Left colon (tissue), 2 donors: ENCODE measurements at regions not wholly inside any gene's neighbourhood (a gene's known extent, or its start where the extent isn't known, plus 50 kb on each side); places are given as distances from the start of the nearest gene placed in this dataset.
A peak's percentile ranks its signal among the peaks of the same experiment; 100 is the strongest.

Source experiments
- ATAC-seq: fragments of 200-7000 bp; cut with Tn5 transposase; one replicate; pipeline ENCODE4 v1.9.1; 2020; ENCODE audit warnings: mild to moderate bottlenecking, moderate library complexity
- DNase-seq, 2 donors: peaks; one replicate each; pipeline ENCODE4 v3.0.0-alpha.2; 2020
- intact Hi-C, 2 donors: fragments of 100-400 bp; cut with DNase I in 1 of 2; cut with micrococcal nuclease in 1 of 2; formaldehyde crosslinking; loops; one replicate each; pipeline versions ENCODE4 v1.11.2 to v1.14.0; 2022; cut with DNase I, micrococcal nuclease
- donor health status: DM: no; HTN: no; CAD: no.
- donor health status: DM: yes; HTN: yes; CAD: no.

DNA sequence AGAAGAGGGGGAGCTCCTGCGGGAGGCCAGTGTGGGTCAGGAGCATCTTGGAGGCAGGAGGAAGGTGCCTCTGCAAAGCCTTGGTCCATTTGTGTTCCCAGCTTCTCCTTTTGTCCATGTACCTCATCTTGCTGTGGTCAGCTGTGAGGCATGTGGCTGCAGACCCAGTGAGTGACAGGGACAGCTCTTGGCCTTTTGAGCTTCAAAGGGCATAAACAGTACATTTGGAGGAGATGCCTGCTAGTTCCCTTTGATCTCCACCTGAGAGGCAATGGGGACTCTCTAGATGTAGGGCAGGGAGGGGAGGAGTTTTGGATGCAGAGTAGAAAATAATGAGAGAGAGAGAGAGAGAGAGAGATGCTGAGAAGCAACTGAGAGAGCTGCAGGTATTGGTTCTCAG lies 270.0 kb downstream of the TLE3 start:
- intact Hi-C loops = no loop called here
- ATAC-seq (no peak), DNase-seq (no peak)

- DNase-seq (no peak), ATAC-seq (no peak)
- intact Hi-C loops = no loop called here
Observed at GRCh38 chr15:69828181-69828828, 269.4 kb downstream of the TLE3 start.

DNA sequence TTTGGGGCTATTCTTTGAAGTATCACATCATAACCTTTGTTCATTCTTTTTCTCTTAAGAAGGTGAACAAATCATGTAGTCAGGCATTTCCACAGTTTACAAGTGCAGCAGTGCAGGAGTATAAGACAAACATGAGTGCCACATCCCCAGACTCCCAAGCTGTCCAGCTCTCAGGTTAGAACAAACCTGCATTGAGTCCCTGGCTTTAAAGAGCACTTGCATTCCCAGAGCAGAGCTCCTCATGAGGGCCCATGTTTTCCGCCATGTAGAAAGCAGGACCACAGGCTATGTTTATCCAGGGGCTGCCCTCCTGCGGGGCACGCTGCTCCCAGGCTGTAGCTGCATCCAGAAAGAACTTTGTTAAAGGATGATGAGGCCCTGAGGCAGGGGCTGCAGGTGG lies 267.7 kb downstream of the TLE3 start:
- intact Hi-C loops = no loop called here

DNA sequence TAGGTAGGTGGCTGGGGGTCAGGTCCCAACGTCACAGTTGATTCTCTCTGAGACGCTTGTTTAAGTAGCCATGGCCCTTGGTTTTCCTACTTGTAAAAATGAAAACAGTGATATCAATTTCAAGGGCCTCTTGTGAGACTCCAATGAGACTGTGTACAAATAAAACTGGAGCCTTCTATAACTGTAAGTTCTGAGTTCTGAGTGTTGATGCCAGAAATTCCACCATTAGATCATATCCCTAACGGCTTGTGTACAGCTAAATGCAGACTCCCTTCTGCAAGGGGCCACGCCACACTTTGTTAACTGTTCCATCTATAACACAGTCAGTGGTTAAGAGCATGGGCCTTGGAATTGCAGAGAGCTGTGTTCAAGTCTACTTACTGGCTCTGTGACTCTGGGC lies 267.3 kb downstream of the TLE3 start:
- no peak for ATAC-seq
- intact Hi-C loops = no loop called here
- no peak for DNase-seq

More for the DNA sequence above, 267.7 kb downstream of the TLE3 start:
- no peak for DNase-seq
- no peak for ATAC-seq

GRCh38 chr15:69830876-69831275 lies 266.8 kb downstream of the TLE3 start:
- no peak for DNase-seq
- no peak for ATAC-seq
- intact Hi-C loops = no loop called here

GRCh38 chr15:69834267-69834666 lies 263.4 kb downstream of the TLE3 start:
- DNase-seq (no peak), ATAC-seq (no peak)
- intact Hi-C loops = no loop called here

DNA sequence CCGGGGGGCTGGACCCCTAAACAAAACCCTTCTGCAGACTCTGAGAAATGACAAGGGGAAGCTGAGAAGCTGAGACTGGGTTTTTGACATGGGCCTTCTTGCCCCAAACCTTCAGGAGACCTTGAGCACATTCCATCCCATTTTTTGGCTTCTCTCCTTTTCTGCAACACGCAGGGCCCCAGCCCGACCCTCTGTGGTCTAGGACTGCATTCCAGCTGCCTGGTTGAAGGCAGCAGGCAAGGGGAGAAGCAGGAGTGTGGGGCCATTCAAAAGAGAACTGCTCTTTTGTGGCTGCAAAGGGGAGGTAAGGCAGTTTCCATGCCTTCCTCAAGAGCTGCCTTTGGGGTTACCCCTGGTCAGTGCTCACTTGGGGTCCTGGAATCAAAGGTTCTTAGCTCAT lies 263.0 kb downstream of the TLE3 start:
- intact Hi-C loops = no loop called here
- DNase-seq (no peak), ATAC-seq (no peak)

DNA sequence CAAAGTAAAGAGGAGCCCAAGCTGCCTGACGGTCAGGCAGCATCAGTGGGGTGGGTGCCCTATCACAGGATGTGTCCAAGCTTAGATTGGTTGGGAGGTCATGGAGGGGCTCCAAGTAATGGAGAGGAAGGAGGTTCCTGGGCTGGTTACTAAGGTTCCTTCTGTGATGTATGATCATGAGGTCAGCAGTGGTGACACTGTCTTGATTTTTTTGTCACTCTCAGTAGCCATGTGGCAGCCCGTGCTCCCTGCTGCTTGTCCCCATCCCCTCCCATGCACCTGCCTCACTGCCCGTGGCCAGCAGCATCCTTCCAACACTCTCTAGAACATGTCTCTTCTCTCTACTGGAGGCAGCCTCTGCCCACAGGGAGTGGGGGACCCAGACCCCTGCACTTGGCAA lies 261.7 kb downstream of the TLE3 start:
- DNase-seq = no peak
- intact Hi-C loops = no loop called here
- no peak for ATAC-seq

GRCh38 chr15:69836526-69837230 lies 261.0 kb downstream of the TLE3 start:
- DNase-seq = no peak
- ATAC-seq = no peak
- intact Hi-C loops = no loop called here

DNA sequence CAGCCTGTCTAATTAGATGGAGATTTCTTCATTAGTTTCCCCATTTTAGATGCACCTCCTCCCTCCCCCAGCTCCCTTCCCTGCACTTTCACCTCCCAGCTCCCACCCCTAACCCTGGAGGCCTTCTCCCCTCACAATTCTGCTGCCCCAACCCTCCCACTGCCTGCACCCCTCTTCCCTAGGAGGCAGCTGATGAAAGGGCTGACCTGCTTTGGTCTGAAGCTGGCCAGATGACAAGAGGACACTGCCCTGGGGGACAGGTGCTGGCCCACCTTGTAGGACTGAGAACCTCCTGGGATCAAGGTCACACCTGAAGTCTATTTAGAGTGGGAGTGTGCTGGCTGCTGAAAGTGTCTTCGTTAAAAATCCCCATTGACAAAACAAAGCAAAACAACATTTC lies 259.4 kb downstream of the TLE3 start:
- ATAC-seq (no peak), DNase-seq (no peak)
- intact Hi-C loops = no loop called here

- intact Hi-C loops = no loop called here
- no peak for DNase-seq
- peak; percentile 54 for ATAC-seq
Observed at GRCh38 chr15:69838994-69839393, 258.7 kb downstream of the TLE3 start.

GRCh38 chr15:69841113-69841828 lies 256.4 kb downstream of the TLE3 start:
- ATAC-seq = no peak
- DNase-seq = no peak
- intact Hi-C loops = no loop called here

- ATAC-seq = no peak
- intact Hi-C loops = no loop called here
- no peak for DNase-seq
Observed at GRCh38 chr15:69842851-69843250, 254.9 kb downstream of the TLE3 start.

GRCh38 chr15:69843276-69843899 lies 254.3 kb downstream of the TLE3 start:
- no peak for ATAC-seq
- DNase-seq = no peak
- intact Hi-C loops = no loop called here

DNA sequence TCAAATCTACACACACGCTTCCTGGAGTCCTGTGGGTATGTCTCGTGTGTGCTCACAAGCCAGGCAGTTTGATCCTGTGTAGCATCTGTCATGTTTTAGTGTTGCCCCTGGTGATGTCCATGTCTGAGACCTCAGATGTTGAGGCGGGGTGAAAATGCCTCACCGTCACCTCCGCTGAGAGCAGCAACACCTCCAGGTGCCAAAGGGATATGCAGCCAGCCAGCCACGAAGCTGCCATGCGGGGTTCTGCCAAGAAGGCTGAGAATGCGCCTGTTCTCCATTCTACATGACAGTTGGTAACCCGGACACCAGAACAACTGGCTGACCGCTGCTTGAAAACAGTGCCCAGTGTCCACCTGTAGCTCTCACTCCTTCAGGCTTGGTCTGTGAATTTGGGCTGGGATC lies 253.8 kb downstream of the TLE3 start:
- intact Hi-C loops = no loop called here
- no peak for DNase-seq
- ATAC-seq = no peak

- intact Hi-C loops = no loop called here
- no peak for ATAC-seq
- DNase-seq = no peak
Observed at GRCh38 chr15:69845159-69845558, 252.6 kb downstream of the TLE3 start.

DNA sequence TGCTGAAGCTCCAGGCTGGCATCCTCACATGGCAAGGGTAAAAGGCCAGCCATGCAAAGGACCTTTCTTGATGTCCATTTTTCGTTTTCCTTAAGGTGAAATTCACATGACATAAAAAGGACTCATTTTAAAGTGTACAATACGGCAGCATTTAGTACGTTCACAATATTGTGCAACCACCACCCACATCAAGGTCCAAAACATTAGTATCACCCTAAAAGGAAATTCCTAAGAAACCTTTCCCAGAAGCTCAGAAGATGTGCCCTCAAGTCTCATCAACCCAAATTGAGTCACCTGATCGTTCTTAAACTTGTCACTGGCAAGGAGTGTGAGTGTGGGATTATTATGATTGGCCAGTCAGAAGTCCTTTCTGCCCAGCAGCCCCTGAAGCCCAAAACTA lies 250.1 kb downstream of the TLE3 start:
- ATAC-seq (no peak), DNase-seq (no peak)
- intact Hi-C loops = no loop called here

- DNase-seq (no peak), ATAC-seq (no peak)
- intact Hi-C loops = no loop called here
Observed at GRCh38 chr15:69848096-69848495, 249.6 kb downstream of the TLE3 start.

DNA sequence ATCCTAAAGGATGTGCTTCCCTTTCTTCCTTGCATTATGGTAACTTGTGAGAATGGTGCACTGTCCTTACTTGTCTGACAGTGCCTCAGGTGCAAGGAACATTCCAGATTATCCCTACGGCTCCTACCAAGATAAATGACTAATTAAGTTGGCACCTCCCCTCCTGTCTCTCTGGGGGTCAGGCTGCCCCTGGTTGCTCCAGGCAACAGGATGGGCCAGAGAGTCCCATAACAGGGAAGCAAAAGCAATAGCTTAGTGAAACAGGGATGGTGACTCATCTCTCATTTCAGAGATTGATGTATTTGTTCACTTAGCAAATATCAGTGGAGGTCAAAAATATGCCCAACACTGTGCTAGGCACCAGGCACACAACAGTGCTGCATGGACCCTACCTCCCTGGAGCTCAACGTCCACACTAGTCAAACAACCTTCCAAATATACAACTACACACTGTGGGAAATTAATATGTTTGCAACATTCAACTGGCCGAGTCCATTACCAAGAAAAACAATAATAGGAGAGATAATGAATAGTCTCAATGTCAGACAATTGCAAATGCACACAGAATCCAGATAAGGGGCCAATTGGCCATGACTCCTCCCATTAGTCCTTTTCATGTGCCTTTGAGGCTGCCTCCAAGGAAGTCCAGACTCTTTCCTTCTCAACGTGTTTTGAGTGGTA lies 249.0 kb downstream of the TLE3 start:
- DNase-seq (no peak), ATAC-seq (no peak)
- intact Hi-C loops = no loop called here
